GM23338 (cell line): ENCODE measurements at regions not wholly inside any gene's neighbourhood (a gene's known extent, or its start where the extent isn't known, plus 50 kb on each side); places are given as distances from the start of the nearest gene placed in this dataset.

Experiments
- ATAC-seq: fragments of 200-7000 bp; cut with Tn5 transposase; 3 replicates; pipeline ENCODE4 v1.9.1; 2020
- DNase-seq: peaks from one replicate; pipeline ENCODE4 v3.0.0-alpha.2; 2015; ENCODE audit warnings: low spot score
- H2AFZ ChIP-seq: fragments of 200-600 bp; sonication (generic); 2 replicates; pipeline ENCODE4 v1.8.0; 2016; ENCODE audit warnings: antibody characterized with exemption, mild to moderate bottlenecking, moderate library complexity
- H3F3A ChIP-seq: fragments of 200-600 bp; sonication (generic); replicated peaks from 2 replicates; pipeline ENCODE4 v1.8.0; 2017; ENCODE audit warnings: antibody characterized with exemption, mixed run types, low read depth
- H3K27ac ChIP-seq: fragments of 200-600 bp; sonication (generic); 2 replicates; pipeline ENCODE4 v1.6.1; 2016; ENCODE audit warnings: low read depth
- H3K27me3 ChIP-seq: fragments of 200-600 bp; sonication (generic); 2 replicates; pipeline ENCODE4 v1.8.0; 2016; ENCODE audit warnings: mild to moderate bottlenecking, mixed run types, moderate library complexity; ENCODE audit not compliant: insufficient read depth
- H3K36me3 ChIP-seq: fragments of 200-600 bp; sonication (generic); 2 replicates; pipeline ENCODE4 v1.8.0; 2016; ENCODE audit warnings: mild to moderate bottlenecking; ENCODE audit not compliant: insufficient read depth
- H3K4me1 ChIP-seq: fragments of 200-600 bp; sonication (generic); 2 replicates; pipeline ENCODE4 v1.8.0; 2016; ENCODE audit warnings: mild to moderate bottlenecking, moderate library complexity; ENCODE audit not compliant: insufficient read depth
- H3K4me2 ChIP-seq: fragments of 200-600 bp; sonication (generic); 2 replicates; pipeline ENCODE4 v1.7.1; 2017; ENCODE audit warnings: mixed run types
- H3K4me3 ChIP-seq: fragments of 200-600 bp; sonication (generic); 2 replicates; pipeline ENCODE4 v1.6.1; 2016; ENCODE audit warnings: mixed run types
- H3K79me2 ChIP-seq: fragments of 200-600 bp; sonication (generic); replicated peaks from 2 replicates; pipeline ENCODE4 v1.8.0; 2017; ENCODE audit warnings: mild to moderate bottlenecking; ENCODE audit not compliant: insufficient read depth
- H3K9me2 ChIP-seq: fragments of 200-600 bp; sonication (generic); 2 replicates; pipeline ENCODE4 v1.8.0; 2017; ENCODE audit not compliant: insufficient read depth
- H4K20me1 ChIP-seq: fragments of 200-600 bp; sonication (generic); replicated peaks from 2 replicates; pipeline ENCODE4 v1.8.0; 2017; ENCODE audit warnings: mild to moderate bottlenecking; ENCODE audit not compliant: insufficient read depth
- H3K27ac Mint-ChIP-seq: 2 replicates; pipeline ENCODE4 v1.8.0; 2020; ENCODE audit warnings: inconsistent platforms, mild to moderate bottlenecking, moderate library complexity, mixed read lengths
- H3K27me3 Mint-ChIP-seq: 3 replicates; pipeline ENCODE4 v1.8.0; 2022; ENCODE audit warnings: low read depth, mild to moderate bottlenecking, moderate library complexity, mixed read lengths, inconsistent platforms; ENCODE audit not compliant: insufficient read depth, poor library complexity
- H3K36me3 Mint-ChIP-seq: 3 replicates; pipeline ENCODE4 v1.8.0; 2021; ENCODE audit warnings: low read depth, mild to moderate bottlenecking, inconsistent platforms, moderate library complexity, mixed read lengths
- H3K4me1 Mint-ChIP-seq: 3 replicates; pipeline ENCODE4 v1.8.0; 2020; ENCODE audit warnings: mild to moderate bottlenecking, inconsistent platforms, mixed read lengths
- H3K4me3 Mint-ChIP-seq: 3 replicates; pipeline ENCODE4 v1.8.0; 2021; ENCODE audit warnings: moderate library complexity, mild to moderate bottlenecking, inconsistent platforms, mixed read lengths
- H3K9me3 Mint-ChIP-seq: 3 replicates; pipeline ENCODE4 v1.8.0; 2020; ENCODE audit warnings: moderate library complexity, mild to moderate bottlenecking, inconsistent platforms, mixed read lengths
- CTCF ChIP-seq, 2 experiments: fragments of 200-600 bp in 1 of 2; sonication (generic) in 1 of 2; conservative IDR thresholded peaks; 2 replicates each; pipeline versions ENCODE4 v1.5.1 to v1.6.1; 2016 to 2017; ENCODE audit warnings: antibody characterized with exemption in 2 of 2, low read depth in 2 of 2, mild to moderate bottlenecking in 2 of 2, moderate library complexity in 1 of 2
- EZH2 ChIP-seq: fragments of 200-600 bp; sonication (generic); IDR thresholded peaks from one replicate; pipeline ENCODE4 v1.8.0; 2017; ENCODE audit warnings: antibody characterized with exemption, mild to moderate bottlenecking, low read depth; ENCODE audit not compliant: unreplicated experiment
- NANOG ChIP-seq: IDR thresholded peaks from 2 replicates; pipeline ENCODE4 v1.6.1; 2016; ENCODE audit warnings: antibody characterized with exemption, borderline replicate concordance
- POLR2AphosphoS5 ChIP-seq: IDR thresholded peaks from 2 replicates; pipeline ENCODE4 v1.6.1; 2016; ENCODE audit warnings: antibody characterized with exemption, low read depth
- STAT1 ChIP-seq: IDR thresholded peaks from one replicate; pipeline ENCODE4 v1.6.1; 2016; ENCODE audit warnings: antibody characterized with exemption; ENCODE audit not compliant: unreplicated experiment
- ZNF114 ChIP-seq: fragments of 250-450 bp; sonication (Bioruptor Pico); IDR thresholded peaks from 2 replicates; pipeline ENCODE4 v1.5.0; 2020; ENCODE audit warnings: mild to moderate bottlenecking, moderate library complexity
- TF ChIP-seq, protein P1 (sequence below): IDR thresholded peaks from one replicate; pipeline ENCODE4 v1.6.1; 2018; ENCODE audit warnings: antibody characterized with exemption; ENCODE audit not compliant: unreplicated experiment
- TF ChIP-seq, protein P2 (sequence below): fragments of 250-450 bp; sonication (Bioruptor Pico); IDR thresholded peaks from 2 replicates; pipeline ENCODE4 v1.5.0; 2020; ENCODE audit warnings: mild to moderate bottlenecking, moderate library complexity
- TF ChIP-seq, protein P3 (sequence below): IDR thresholded peaks from 2 replicates; pipeline ENCODE4 v1.6.1; 2016; ENCODE audit warnings: antibody characterized with exemption

GRCh38 chr2:8576525-8577167, 105.2 kb upstream of the ID2 start:
- Histone ChIP-seq H3K4me1 (0 out of 2 replicates have a peak, but pooled peaks cover 6% of the 10 kb centered on the region), H3K27me3 (no peaks in the 10 kb centered on the region), H3K4me2 (no peak overlapping the region), H2AFZ (no peak overlapping the region), H3K36me3 (no peaks in the 10 kb centered on the region), H3K79me2 (no peaks in the 10 kb centered on the region), H3K4me3 (no peak overlapping the region), H4K20me1 (no peaks in the 10 kb centered on the region), H3K27ac (no peak overlapping the region), H3K9me2 (no peaks in the 10 kb centered on the region), H3F3A (no peaks in the 10 kb centered on the region)
- Mint-ChIP-seq H3K4me3 (no peak overlapping the region), H3K27ac (no peak overlapping the region), H3K9me3 (no peaks in the 10 kb centered on the region), H3K27me3 (peaks cover 11% of the 10 kb centered on the region), H3K36me3 (no peaks in the 10 kb centered on the region), H3K4me1 (peaks cover 57% of the 10 kb centered on the region)
- ATAC-seq (no peak), DNase-seq (no peak)
- TF ChIP-seq, protein P1, sequence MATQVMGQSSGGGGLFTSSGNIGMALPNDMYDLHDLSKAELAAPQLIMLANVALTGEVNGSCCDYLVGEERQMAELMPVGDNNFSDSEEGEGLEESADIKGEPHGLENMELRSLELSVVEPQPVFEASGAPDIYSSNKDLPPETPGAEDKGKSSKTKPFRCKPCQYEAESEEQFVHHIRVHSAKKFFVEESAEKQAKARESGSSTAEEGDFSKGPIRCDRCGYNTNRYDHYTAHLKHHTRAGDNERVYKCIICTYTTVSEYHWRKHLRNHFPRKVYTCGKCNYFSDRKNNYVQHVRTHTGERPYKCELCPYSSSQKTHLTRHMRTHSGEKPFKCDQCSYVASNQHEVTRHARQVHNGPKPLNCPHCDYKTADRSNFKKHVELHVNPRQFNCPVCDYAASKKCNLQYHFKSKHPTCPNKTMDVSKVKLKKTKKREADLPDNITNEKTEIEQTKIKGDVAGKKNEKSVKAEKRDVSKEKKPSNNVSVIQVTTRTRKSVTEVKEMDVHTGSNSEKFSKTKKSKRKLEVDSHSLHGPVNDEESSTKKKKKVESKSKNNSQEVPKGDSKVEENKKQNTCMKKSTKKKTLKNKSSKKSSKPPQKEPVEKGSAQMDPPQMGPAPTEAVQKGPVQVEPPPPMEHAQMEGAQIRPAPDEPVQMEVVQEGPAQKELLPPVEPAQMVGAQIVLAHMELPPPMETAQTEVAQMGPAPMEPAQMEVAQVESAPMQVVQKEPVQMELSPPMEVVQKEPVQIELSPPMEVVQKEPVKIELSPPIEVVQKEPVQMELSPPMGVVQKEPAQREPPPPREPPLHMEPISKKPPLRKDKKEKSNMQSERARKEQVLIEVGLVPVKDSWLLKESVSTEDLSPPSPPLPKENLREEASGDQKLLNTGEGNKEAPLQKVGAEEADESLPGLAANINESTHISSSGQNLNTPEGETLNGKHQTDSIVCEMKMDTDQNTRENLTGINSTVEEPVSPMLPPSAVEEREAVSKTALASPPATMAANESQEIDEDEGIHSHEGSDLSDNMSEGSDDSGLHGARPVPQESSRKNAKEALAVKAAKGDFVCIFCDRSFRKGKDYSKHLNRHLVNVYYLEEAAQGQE: no peak

GRCh38 chr2:8577573-8577972, 104.3 kb upstream of the ID2 start:
- Histone ChIP-seq H3K4me3 (no peak overlapping the region), H4K20me1 (no peaks in the 10 kb centered on the region), H3K36me3 (no peaks in the 10 kb centered on the region), H3K9me2 (no peaks in the 10 kb centered on the region), H3F3A (no peaks in the 10 kb centered on the region), H3K27me3 (no peaks in the 10 kb centered on the region), H3K79me2 (no peaks in the 10 kb centered on the region), H2AFZ (no peak overlapping the region), H3K4me2 (no peak overlapping the region), H3K27ac (no peak overlapping the region), H3K4me1 (0 out of 2 replicates have a peak, but pooled peaks cover 6% of the 10 kb centered on the region)
- DNase-seq (no peak), ATAC-seq (no peak)
- Mint-ChIP-seq H3K36me3 (no peaks in the 10 kb centered on the region), H3K27ac (no peak overlapping the region), H3K9me3 (no peaks in the 10 kb centered on the region), H3K27me3 (peaks cover 12% of the 10 kb centered on the region), H3K4me3 (no peak overlapping the region), H3K4me1 (peaks cover 52% of the 10 kb centered on the region)
- TF ChIP-seq EZH2 (no peak), CTCF (conservative IDR thresholded peaks at IDR 0.05; ENCODE audit: low read depth in 2 of 2) (no peak), ZNF114 (CRISPR knock-in tag) (no peak), STAT1 (no peak), NANOG (no peak), POLR2AphosphoS5 (no peak)
- TF ChIP-seq, protein P2, sequence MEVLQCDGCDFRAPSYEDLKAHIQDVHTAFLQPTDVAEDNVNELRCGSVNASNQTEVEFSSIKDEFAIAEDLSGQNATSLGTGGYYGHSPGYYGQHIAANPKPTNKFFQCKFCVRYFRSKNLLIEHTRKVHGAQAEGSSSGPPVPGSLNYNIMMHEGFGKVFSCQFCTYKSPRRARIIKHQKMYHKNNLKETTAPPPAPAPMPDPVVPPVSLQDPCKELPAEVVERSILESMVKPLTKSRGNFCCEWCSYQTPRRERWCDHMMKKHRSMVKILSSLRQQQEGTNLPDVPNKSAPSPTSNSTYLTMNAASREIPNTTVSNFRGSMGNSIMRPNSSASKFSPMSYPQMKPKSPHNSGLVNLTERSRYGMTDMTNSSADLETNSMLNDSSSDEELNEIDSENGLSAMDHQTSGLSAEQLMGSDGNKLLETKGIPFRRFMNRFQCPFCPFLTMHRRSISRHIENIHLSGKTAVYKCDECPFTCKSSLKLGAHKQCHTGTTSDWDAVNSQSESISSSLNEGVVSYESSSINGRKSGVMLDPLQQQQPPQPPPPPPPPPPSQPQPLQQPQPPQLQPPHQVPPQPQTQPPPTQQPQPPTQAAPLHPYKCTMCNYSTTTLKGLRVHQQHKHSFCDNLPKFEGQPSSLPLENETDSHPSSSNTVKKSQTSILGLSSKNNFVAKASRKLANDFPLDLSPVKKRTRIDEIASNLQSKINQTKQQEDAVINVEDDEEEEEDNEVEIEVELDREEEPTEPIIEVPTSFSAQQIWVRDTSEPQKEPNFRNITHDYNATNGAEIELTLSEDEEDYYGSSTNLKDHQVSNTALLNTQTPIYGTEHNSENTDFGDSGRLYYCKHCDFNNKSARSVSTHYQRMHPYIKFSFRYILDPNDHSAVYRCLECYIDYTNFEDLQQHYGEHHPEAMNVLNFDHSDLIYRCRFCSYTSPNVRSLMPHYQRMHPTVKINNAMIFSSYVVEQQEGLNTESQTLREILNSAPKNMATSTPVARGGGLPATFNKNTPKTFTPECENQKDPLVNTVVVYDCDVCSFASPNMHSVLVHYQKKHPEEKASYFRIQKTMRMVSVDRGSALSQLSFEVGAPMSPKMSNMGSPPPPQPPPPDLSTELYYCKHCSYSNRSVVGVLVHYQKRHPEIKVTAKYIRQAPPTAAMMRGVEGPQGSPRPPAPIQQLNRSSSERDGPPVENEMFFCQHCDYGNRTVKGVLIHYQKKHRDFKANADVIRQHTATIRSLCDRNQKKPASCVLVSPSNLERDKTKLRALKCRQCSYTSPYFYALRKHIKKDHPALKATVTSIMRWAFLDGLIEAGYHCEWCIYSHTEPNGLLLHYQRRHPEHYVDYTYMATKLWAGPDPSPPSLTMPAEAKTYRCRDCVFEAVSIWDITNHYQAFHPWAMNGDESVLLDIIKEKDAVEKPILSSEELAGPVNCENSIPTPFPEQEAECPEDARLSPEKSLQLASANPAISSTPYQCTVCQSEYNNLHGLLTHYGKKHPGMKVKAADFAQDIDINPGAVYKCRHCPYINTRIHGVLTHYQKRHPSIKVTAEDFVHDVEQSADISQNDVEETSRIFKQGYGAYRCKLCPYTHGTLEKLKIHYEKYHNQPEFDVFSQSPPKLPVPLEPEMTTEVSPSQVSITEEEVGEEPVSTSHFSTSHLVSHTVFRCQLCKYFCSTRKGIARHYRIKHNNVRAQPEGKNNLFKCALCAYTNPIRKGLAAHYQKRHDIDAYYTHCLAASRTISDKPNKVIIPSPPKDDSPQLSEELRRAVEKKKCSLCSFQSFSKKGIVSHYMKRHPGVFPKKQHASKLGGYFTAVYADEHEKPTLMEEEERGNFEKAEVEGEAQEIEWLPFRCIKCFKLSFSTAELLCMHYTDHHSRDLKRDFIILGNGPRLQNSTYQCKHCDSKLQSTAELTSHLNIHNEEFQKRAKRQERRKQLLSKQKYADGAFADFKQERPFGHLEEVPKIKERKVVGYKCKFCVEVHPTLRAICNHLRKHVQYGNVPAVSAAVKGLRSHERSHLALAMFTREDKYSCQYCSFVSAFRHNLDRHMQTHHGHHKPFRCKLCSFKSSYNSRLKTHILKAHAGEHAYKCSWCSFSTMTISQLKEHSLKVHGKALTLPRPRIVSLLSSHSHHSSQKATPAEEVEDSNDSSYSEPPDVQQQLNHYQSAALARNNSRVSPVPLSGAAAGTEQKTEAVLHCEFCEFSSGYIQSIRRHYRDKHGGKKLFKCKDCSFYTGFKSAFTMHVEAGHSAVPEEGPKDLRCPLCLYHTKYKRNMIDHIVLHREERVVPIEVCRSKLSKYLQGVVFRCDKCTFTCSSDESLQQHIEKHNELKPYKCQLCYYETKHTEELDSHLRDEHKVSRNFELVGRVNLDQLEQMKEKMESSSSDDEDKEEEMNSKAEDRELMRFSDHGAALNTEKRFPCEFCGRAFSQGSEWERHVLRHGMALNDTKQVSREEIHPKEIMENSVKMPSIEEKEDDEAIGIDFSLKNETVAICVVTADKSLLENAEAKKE (CRISPR knock-in tag): no peak
- TF ChIP-seq, protein P3, sequence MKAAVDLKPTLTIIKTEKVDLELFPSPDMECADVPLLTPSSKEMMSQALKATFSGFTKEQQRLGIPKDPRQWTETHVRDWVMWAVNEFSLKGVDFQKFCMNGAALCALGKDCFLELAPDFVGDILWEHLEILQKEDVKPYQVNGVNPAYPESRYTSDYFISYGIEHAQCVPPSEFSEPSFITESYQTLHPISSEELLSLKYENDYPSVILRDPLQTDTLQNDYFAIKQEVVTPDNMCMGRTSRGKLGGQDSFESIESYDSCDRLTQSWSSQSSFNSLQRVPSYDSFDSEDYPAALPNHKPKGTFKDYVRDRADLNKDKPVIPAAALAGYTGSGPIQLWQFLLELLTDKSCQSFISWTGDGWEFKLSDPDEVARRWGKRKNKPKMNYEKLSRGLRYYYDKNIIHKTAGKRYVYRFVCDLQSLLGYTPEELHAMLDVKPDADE: no peak
